Amniotic epithelial cell (primary cell): ENCODE measurements at regions not wholly inside any gene's neighbourhood (a gene's known extent, or its start where the extent isn't known, plus 50 kb on each side); places are given as distances from the start of the nearest gene placed in this dataset.
"Not testable (repeated sequence)": the region's sequence is repeated elsewhere in the genome, so short reads cannot be mapped to it uniquely, and the experiment has no call there.

Source experiments
- DNase-seq: peaks from one replicate; pipeline ENCODE4 v3.0.0-alpha.2; 2010; ENCODE audit warnings: low read depth

GRCh38 chr15:31219221-31219620, 107.4 kb upstream of the KLF13 start:
- no peak for DNase-seq

DNA sequence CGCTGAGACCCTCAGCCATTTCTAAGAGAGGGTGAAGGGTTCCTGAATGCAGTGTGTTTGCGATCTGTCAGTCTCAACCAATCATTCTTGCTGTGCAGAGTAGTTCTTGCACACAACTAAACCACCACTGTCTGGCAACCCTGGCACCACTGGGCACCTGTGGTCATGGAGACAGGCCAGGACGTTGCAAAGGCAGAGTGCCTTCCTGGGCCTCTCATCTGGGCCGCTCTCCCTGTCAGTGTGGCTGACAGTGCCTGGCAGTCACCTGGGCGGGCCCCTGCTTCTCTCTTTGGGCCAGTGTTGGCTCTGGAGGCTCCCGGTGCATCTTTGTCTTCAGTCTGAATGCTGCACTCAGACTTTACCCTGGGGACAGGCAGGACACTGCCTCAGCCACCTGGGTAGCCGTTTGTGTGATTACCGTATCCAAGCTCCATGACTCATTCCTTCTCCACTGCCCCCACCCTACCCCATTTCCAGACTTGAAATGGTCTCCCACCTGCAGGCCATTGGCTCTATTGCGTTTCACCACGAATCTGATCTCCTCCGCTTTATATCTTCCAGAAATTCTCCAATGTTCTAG, 104.6 kb upstream of the KLF13 start:
- DNase-seq = no peak

GRCh38 chr15:31222773-31223341, 103.8 kb upstream of the KLF13 start:
- no peak for DNase-seq

DNA sequence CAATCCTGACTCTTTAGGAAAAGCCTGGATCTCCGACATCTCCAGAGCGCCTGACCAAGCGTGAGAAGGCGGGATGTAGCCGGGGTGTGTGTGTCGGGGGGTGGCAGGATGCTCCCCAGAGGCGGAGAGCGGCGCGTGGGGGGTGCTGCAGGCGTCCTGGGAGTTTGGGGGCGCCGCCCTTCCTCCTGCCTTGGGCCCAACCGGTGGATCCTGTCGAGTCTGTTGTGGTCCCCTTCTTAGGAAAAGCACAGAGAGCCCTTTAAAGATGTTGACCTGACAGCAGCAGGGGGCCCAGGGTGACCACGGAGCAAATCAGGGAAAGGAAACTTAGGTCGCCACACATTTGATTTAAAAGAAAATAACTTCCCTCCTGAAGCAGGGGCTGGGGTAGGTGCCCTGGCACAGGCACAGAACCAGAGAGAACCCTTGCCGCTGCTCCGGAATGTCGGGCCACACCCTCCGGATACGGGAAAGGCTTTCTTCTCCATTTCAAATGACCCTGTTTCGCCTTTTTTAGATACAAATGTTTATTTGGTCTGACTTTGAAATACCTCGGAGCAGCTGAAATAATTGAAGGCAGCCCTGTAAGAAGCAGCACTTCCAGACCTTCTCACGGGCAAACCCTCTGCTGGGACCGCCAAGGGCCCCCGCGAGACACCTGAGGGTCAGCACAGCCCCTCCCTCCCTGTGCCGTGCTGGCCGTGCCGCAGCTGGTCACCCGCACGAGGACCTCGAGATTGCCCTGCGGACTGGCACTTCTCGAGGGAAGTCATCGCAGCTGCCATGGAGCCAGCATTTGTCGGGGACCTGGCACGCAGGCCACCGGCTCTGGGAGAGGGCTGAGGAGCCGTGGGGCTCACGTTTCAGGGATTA, 102.9 kb upstream of the KLF13 start:
- no peak for DNase-seq

GRCh38 chr15:31224661-31225060, 102.0 kb upstream of the KLF13 start:
- DNase-seq = not testable (repeated sequence)

DNA sequence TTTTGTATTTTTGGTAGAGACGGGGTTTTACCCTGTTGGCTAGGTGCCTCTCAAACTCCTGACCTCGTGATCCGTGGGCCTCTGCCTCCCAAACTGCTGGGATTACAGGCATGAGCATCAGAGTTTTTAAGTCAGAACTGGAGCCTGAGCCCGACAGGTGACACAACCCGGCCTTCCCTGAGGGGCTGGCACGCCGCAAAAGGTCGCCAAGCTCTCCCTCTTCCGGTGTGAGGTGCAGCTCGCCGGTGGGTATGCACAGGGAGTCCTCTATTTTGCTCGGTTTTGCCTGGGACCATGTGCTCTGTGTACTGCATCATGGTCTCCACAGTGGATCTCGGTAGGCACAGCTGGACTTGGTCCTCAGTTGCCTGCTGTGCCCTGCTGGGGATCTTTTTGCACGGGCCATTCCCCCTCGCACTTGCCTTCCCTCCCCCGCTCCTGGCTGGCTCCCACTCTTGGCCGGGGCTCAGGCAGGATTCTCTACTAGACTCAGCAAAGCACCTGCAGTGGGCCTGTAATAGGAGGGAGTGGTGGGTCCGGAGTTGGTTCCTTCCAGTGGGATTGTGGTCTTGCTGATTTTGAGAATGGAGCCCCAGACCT, 101.2 kb upstream of the KLF13 start:
- DNase-seq = no peak

GRCh38 chr15:31226021-31226420, 100.6 kb upstream of the KLF13 start:
- DNase-seq = no peak

DNA sequence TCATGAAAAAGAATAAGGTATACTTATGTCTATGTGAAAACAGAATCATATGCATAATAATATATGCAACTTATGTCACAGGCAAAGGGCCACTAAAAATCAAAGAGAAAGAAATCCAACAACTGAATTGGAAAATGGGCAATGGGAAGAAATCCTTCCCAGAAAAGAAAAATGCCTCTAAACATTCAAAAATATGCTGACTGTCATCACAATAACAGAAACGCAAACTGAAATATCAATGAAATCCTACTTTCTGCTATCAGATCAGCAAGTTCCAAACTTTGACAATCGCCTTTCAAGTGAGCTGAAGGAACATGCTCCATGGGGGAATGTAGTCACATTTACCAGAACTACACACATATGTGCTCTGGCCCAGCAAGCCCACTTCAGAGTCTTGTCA, 99.4 kb upstream of the KLF13 start:
- DNase-seq = no peak

- DNase-seq = no peak
Observed at GRCh38 chr15:31228011-31228484, 98.6 kb upstream of the KLF13 start.

DNA sequence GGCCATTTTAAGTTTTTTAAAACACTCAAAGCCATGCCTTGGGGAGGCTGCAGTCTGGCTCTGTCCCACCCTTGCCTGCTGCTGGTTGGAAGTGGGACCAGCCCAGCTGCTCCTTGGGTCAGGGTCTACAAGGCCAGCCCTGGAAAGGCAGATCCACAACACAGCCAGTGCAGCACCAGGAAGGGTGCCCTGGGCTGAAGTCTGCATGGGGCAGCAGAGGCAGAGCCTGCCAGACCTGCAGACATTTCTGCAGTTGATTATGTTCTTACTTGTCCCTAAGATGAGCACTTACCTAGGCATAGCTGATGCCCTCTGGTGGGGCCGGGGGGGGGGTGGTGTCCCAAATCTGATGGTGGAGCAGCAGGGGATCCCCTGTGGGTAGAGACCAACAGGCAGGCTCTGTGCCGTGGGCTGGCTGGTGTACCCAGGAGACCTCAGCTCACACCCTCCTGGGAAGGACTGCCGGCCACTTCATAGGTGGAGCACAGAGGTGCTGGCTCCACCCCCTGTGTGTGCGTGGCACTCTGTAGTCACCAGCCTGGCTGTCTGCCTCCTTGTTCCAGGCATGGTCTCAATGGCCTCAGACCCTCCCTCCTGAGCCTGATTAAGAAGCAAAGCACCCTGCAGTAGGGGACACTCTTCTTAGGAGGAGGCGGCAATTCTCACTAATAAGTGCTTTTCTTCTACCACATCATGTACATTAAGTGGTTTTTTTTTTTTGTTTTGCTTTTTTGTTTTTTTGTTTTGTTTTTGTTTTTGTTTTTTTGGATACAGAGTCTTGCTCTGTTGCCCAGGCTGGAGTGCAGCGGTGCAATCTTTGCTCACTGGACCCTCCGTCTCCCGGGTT, 97.4 kb upstream of the KLF13 start:
- no peak for DNase-seq

DNA sequence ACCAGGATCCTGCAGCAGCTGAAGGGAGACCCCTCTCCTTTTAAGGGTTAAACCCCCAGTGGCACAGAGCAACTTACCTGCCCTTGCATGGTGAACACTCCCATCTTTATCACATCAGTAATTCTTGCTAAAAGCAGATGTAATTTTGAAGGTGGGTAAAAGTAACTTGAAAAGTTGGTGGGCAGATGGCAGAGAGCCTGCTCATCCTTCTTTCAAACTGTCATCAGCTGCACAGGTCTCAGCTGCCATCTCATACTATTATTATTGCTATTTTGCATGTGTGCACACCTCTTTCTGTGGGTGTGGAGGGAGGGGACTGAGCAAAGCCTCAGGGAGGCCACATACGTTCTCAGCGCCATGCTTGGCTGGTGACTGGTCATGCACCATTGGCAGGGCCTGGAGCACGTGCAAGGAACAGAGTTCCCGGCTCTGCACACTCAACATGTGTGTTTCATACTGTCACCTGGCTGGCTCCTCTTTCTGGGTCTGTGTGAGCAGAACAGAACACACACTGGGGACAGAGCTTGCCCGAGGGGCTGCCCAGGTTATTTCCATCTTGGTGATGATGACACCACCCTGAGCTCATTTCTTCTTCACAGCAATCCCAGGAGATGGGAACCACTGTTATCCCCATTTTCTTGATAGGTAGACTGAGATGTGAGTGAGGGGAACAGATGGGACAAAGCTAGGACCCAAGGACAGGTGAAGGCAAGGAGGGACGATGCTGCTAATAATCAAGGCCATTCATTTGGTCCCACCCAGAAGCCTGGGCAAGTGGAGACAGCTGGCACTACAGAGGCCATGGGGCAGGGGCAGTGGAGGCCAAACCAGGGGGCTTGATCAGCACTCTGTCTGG, 95.8 kb upstream of the KLF13 start:
- DNase-seq = no peak

DNA sequence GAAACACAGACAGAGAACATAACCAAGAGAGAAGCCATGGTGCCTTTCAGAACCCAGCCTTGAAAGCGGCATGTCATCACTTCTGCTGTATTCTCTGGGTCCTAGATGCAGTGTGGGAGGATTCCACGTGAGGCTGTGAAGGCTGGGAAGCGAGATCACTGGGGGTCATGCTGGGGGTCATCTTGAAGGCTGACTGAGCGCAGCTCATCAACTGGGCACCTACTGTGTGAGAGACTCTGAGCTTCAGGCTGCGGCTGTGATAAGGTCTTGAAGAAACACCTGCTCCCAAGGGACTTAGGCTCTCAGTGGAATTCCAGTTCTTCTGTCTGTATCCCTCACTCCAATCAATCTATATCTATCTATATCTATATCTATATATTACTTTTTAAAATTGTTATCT, 91.8 kb upstream of the KLF13 start:
- DNase-seq = no peak

DNA sequence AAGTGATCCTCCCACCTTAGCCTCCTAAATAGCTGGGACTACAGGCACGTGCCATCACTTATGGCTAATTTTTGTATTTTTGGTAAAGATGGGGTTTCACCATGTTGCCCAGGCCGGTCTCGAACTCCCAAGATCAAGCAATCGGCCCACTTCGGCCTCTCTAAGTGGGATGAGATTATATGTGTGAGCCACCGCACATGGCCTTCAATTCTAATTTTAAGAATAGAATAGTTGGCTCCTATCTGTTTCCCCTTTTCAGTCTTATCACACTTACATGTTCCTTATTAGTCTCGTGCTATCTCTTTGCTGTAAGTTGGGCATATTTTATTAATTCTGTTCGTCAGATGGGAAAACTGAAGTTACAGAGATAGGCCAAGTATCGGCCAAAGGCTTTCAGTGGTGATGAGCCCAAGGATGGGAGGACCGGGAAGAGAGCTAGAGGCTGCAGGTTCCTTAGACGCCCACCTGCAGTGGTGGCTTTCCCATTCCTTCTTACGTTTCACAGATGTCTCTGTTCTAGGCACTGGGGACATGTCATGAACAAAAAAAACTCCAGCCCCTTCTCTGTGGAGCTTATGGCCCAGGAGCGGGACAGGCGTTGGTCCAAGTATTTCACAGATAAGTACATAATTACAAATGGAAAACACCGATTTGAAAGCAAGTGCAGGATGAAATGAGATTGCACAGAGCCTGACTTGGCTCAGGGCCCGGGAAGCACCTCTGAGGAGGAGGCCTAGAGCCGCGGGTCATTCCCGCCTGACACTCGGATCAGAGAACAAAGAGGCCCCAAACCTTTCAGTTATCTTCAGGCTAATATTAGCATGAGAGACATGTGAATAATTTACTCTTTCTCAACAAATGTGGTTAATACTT, 91.1 kb upstream of the KLF13 start:
- peak; percentile 88 for DNase-seq

GRCh38 chr15:31236184-31237042, 90.2 kb upstream of the KLF13 start:
- peak; percentile 98 for DNase-seq

DNA sequence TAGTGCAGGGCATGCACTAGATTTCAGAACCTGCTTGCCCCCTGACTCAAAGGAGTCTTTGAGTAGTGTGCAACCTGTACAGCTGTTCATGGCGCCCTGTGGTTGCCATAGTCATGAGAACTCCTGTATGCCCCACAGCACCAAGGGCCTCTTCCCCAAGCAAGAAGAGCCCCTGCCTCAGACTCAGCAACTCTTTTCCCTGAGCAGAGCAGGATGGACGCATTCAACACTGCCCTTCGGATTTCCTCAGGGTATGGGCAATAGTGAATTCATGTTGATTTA, 89.7 kb upstream of the KLF13 start:
- no peak for DNase-seq

GRCh38 chr15:31238906-31239305, 87.7 kb upstream of the KLF13 start:
- DNase-seq = no peak

- DNase-seq = no peak
Observed at GRCh38 chr15:31239409-31239808, 87.2 kb upstream of the KLF13 start.

DNA sequence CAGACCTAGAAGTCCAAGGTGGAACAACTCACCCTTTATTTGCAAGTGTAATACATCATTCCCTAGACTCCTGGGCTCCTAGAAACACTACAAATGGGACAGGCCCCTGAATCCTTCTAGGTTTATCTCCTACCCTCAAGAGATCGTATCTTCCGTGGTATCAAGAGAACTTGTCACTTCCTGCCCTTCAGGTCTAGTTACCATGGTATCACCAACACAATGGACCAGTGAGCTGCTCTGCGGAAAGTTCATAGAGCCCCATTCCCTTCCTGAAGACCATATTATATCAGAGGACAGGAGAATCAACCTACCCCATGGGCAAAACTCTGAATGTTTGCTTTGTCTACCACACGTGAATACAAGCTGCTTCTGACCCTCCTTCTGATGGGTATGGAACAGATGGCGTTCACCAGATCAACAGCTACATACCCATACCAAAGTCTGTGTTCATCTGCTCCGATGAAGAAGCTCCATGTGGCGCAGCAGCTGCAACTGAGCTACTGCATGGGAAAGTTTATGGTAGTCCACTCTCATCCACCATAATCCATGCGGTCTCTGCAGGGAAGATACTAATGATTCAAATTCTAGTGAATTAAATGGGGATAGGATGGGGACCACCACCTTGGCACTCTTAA, 84.6 kb upstream of the KLF13 start:
- DNase-seq = no peak

DNA sequence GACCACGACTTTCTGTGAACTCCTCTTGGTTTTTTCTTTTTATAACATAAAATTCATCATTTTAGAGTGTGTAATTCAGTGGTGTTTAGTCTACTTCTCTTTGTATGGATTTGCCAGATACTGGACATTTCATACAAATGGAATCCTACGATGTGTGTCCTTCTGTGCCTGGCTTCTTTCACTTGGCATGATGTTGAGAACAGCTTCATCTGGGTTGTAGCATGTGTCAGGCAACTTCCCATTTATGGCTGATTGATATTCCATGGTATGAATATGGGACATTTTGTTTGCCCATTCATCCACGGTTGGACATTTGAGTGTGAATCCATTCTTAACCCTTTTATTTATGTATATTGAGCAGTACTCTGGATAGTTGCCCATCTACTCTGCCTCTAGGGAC, 82.7 kb upstream of the KLF13 start:
- no peak for DNase-seq
